ENCODE measurements at regions not wholly inside any gene's neighbourhood (a gene's known extent, or its start where the extent isn't known, plus 50 kb on each side); places are given as distances from the start of the nearest gene placed in this dataset.

GRCh38 chr15:66936861-66937582 lies 128.4 kb upstream of the SMAD3 start:
- H3K27me3 ChIP-seq (replicated peaks; ENCODE audit: control insufficient read depth, insufficient read depth, low read length) = no peaks in the 10 kb centered on the region
- no peak for DNase-seq (ENCODE audit: extremely low read depth, insufficient read length)
- TF ChIP-seq CTCF (IDR thresholded peaks at IDR 0.05; ENCODE audit: insufficient read depth, low read length, poor library complexity, severe bottlenecking) = no peak
- H3K4me3 ChIP-seq (replicated peaks; ENCODE audit: low read depth, low read length) = no peak overlapping the region
- H3K36me3 ChIP-seq (ENCODE audit: control insufficient read depth, insufficient read depth, low read length) = no peaks in the 10 kb centered on the region

GRCh38 chr15:66937588-66937987 lies 127.8 kb upstream of the SMAD3 start:
- no peak for TF ChIP-seq CTCF (IDR thresholded peaks at IDR 0.05; ENCODE audit: insufficient read depth, low read length, poor library complexity, severe bottlenecking)
- no peak for DNase-seq (ENCODE audit: extremely low read depth, insufficient read length)
- H3K4me3 ChIP-seq (replicated peaks; ENCODE audit: low read depth, low read length) = no peak overlapping the region
- H3K36me3 ChIP-seq (ENCODE audit: control insufficient read depth, insufficient read depth, low read length) = no peaks in the 10 kb centered on the region
- no peaks in the 10 kb centered on the region for H3K27me3 ChIP-seq (replicated peaks; ENCODE audit: control insufficient read depth, insufficient read depth, low read length)

GRCh38 chr15:66938114-66938830 lies 127.1 kb upstream of the SMAD3 start:
- Histone ChIP-seq H3K4me3 (replicated peaks; ENCODE audit: low read depth, low read length) (no peak overlapping the region), H3K27me3 (replicated peaks; ENCODE audit: control insufficient read depth, insufficient read depth, low read length) (no peaks in the 10 kb centered on the region), H3K36me3 (ENCODE audit: control insufficient read depth, insufficient read depth, low read length) (no peaks in the 10 kb centered on the region)
- TF ChIP-seq CTCF (IDR thresholded peaks at IDR 0.05; ENCODE audit: insufficient read depth, low read length, poor library complexity, severe bottlenecking) = no peak
- DNase-seq (ENCODE audit: extremely low read depth, insufficient read length) = no peak

GRCh38 chr15:66939016-66939415 lies 126.4 kb upstream of the SMAD3 start:
- no peak for DNase-seq (ENCODE audit: extremely low read depth, insufficient read length)
- Histone ChIP-seq H3K36me3 (ENCODE audit: control insufficient read depth, insufficient read depth, low read length) (no peaks in the 10 kb centered on the region), H3K4me3 (replicated peaks; ENCODE audit: low read depth, low read length) (no peak overlapping the region), H3K27me3 (replicated peaks; ENCODE audit: control insufficient read depth, insufficient read depth, low read length) (no peaks in the 10 kb centered on the region)
- TF ChIP-seq CTCF (IDR thresholded peaks at IDR 0.05; ENCODE audit: insufficient read depth, low read length, poor library complexity, severe bottlenecking) = no peak

- no peak for DNase-seq (ENCODE audit: extremely low read depth, insufficient read length)
- TF ChIP-seq CTCF (IDR thresholded peaks at IDR 0.05; ENCODE audit: insufficient read depth, low read length, poor library complexity, severe bottlenecking) = no peak
- Histone ChIP-seq H3K4me3 (replicated peaks; ENCODE audit: low read depth, low read length) (no peak overlapping the region), H3K27me3 (replicated peaks; ENCODE audit: control insufficient read depth, insufficient read depth, low read length) (no peaks in the 10 kb centered on the region), H3K36me3 (ENCODE audit: control insufficient read depth, insufficient read depth, low read length) (no peaks in the 10 kb centered on the region)
These were observed 125.9 kb upstream of the SMAD3 start for GRCh38 chr15:66939451-66940023.
